ENCODE measurements at regions not wholly inside any gene's neighbourhood (a gene's known extent, or its start where the extent isn't known, plus 50 kb on each side); places are given as distances from the start of the nearest gene placed in this dataset.
"Not testable (repeated sequence)": the region's sequence is repeated elsewhere in the genome, so short reads cannot be mapped to it uniquely, and the experiment has no call there.

GRCh38 chr13:80498433-80498832, 157.5 kb upstream of the SPRY2 start:
- no peak for TF ChIP-seq POLR2A (IDR thresholded peaks at IDR 0.05)
- TF ChIP-seq POLR2AphosphoS5 (IDR thresholded peaks at IDR 0.05) = no peak
- no peak for TF ChIP-seq EP300 (IDR thresholded peaks at IDR 0.05)
- TF ChIP-seq, protein P1, sequence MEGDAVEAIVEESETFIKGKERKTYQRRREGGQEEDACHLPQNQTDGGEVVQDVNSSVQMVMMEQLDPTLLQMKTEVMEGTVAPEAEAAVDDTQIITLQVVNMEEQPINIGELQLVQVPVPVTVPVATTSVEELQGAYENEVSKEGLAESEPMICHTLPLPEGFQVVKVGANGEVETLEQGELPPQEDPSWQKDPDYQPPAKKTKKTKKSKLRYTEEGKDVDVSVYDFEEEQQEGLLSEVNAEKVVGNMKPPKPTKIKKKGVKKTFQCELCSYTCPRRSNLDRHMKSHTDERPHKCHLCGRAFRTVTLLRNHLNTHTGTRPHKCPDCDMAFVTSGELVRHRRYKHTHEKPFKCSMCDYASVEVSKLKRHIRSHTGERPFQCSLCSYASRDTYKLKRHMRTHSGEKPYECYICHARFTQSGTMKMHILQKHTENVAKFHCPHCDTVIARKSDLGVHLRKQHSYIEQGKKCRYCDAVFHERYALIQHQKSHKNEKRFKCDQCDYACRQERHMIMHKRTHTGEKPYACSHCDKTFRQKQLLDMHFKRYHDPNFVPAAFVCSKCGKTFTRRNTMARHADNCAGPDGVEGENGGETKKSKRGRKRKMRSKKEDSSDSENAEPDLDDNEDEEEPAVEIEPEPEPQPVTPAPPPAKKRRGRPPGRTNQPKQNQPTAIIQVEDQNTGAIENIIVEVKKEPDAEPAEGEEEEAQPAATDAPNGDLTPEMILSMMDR (IDR thresholded peaks at IDR 0.05) = no peak
- DNase-seq = no peak
- no peak overlapping the region for H3K27ac ChIP-seq
- WGBS, 2 donors = 87 to 89% methylated on average over 3 of the region's 3 CpGs
- no peaks in the 10 kb centered on the region for H3K9me3 ChIP-seq
- H3K36me3 ChIP-seq = no peaks in the 10 kb centered on the region
- no peak overlapping the region for H3K4me3 ChIP-seq
- no peaks in the 10 kb centered on the region for H3K4me1 ChIP-seq
- intact Hi-C loops (cut with DNase I) = no loop called here
- no peaks in the 10 kb centered on the region for H3K27me3 ChIP-seq

DNA sequence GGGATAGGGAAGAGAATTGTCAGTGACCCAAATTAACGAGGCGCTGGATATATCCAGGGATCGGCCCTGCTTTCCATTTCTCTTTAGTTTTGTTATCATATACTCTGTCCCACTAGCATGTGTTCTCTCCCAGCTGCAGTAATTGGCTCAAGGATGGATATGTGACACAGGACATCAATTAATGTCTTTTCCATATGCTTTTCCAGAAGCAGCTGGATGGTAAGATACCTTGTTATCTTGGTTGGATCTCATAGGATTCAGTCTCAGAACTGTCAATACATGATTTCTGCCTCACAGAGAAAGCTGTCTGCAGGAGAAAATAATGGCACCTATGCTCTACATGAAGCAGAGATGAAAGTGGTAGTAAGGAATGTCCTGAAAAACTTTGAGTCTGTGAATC, 157.1 kb upstream of the SPRY2 start:
- H3K4me1 ChIP-seq = no peaks in the 10 kb centered on the region
- H3K9me3 ChIP-seq = no peaks in the 10 kb centered on the region
- no peak overlapping the region for H3K27ac ChIP-seq
- no peak for DNase-seq
- H3K36me3 ChIP-seq = no peaks in the 10 kb centered on the region
- no peak overlapping the region for H3K4me3 ChIP-seq
- intact Hi-C loops (cut with DNase I) = no loop called here
- no peaks in the 10 kb centered on the region for H3K27me3 ChIP-seq
- TF ChIP-seq EP300 (IDR thresholded peaks at IDR 0.05) = no peak
- no peak for TF ChIP-seq POLR2AphosphoS5 (IDR thresholded peaks at IDR 0.05)
- TF ChIP-seq POLR2A (IDR thresholded peaks at IDR 0.05) = no peak
- TF ChIP-seq, protein P1 (IDR thresholded peaks at IDR 0.05) = no peak
- WGBS, 2 donors = 87 to 96% methylated on average over 3 of the region's 3 CpGs

GRCh38 chr13:80497439-80497838, 156.5 kb upstream of the SPRY2 start:
- no peaks in the 10 kb centered on the region for H3K27me3 ChIP-seq
- H3K9me3 ChIP-seq = no peaks in the 10 kb centered on the region
- no peaks in the 10 kb centered on the region for H3K36me3 ChIP-seq
- WGBS, 2 donors = 44 to 68% methylated on average over 1 of the region's 1 CpG
- no peak overlapping the region for H3K4me3 ChIP-seq
- TF ChIP-seq EP300 (IDR thresholded peaks at IDR 0.05) (no peak), POLR2AphosphoS5 (IDR thresholded peaks at IDR 0.05) (no peak), POLR2A (IDR thresholded peaks at IDR 0.05) (no peak)
- TF ChIP-seq, protein P1 (IDR thresholded peaks at IDR 0.05) = no peak
- no peak overlapping the region for H3K27ac ChIP-seq
- no peaks in the 10 kb centered on the region for H3K4me1 ChIP-seq
- intact Hi-C loops (cut with DNase I) = no loop called here
- no peak for DNase-seq

- H3K4me1 ChIP-seq = no peaks in the 10 kb centered on the region
- no peak overlapping the region for H3K27ac ChIP-seq
- WGBS, 2 donors = 36 to 77% methylated on average over 5 of the region's 5 CpGs
- no peak overlapping the region for H3K4me3 ChIP-seq
- H3K27me3 ChIP-seq = no peaks in the 10 kb centered on the region
- no peaks in the 10 kb centered on the region for H3K36me3 ChIP-seq
- no peak for TF ChIP-seq POLR2AphosphoS5 (IDR thresholded peaks at IDR 0.05)
- no peak for TF ChIP-seq POLR2A (IDR thresholded peaks at IDR 0.05)
- no peak for TF ChIP-seq EP300 (IDR thresholded peaks at IDR 0.05)
- TF ChIP-seq, protein P1 (IDR thresholded peaks at IDR 0.05) = no peak
- H3K9me3 ChIP-seq = no peaks in the 10 kb centered on the region
- DNase-seq = no peak
- intact Hi-C loops (cut with DNase I) = no loop called here
Measured at GRCh38 chr13:80496721-80497397, 155.9 kb upstream of the SPRY2 start.

DNA sequence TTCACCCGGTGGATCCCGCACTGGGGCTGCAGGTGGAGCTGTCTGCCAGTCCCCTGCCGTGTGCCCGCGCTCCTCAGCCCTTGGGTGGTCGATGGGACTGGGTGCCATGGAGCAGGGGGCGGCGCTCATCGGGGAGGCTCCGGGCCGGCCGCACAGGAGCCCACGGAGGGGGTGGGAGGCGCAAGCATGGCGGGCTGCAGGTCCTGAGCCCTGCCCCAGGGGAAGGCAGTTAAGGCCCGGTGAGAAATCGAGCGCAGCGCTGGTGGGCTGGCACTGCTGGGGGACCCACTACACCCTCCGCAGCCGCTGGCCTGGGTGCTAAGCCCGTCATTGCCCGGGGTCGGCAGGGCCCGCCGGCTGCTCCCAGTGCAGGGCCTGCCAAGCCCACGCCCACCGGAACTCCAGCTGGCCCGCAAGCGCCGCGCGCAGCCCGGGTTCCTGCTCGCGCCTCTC, 149.6 kb upstream of the SPRY2 start:
- intact Hi-C loops (cut with DNase I); H3K27me3 ChIP-seq; H3K4me3 ChIP-seq; H3K36me3 ChIP-seq; H3K4me1 ChIP-seq; H3K27ac ChIP-seq; DNase-seq; H3K9me3 ChIP-seq: not testable (repeated sequence)
- whole genome bisulfite sequencing, 2 donors = 91 to 92% methylated on average over 36 of the region's 36 CpGs

Data from sigmoid colon (tissue), 6 donors.